ENCODE measurements at regions not wholly inside any gene's neighbourhood (a gene's known extent, or its start where the extent isn't known, plus 50 kb on each side); places are given as distances from the start of the nearest gene placed in this dataset.
A peak's percentile ranks its signal among the peaks of the same experiment; 100 is the strongest.
"Not testable (repeated sequence)": the region's sequence is repeated elsewhere in the genome, so short reads cannot be mapped to it uniquely, and the experiment has no call there.

DNA sequence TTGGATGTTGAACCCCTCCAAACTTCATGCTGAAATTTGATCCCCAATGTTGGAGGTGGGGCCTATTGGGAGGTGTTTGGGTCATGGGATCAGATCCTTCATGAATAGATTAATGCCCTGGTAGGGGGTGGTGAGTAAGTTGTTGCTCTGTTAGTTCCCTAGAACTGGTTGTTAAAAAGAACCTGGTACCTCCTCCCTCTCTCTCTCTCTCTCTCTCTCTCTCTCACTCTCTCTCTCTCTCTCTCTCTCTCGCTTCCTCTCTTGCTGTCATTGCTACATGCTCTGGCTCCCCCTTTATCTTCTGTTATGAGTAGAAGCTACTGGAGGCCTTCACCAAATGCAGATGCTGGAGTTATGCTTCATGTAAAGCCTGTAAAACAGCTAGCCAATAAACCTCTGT lies 498.2 kb upstream of the NR5A2 start (continued):
- TF ChIP-seq ZNF555 (tag by site-specific recombination; conservative IDR thresholded peaks at IDR 0.05) (0 out of 2 replicates have a peak, but pooled peaks have one; percentile 7), SETDB1 (IDR thresholded peaks at IDR 0.05; ENCODE audit: insufficient read length, low read length) (no peak), ZBTB48 (tag by site-specific recombination; IDR thresholded peaks at IDR 0.05) (0 out of 2 replicates have a peak, but pooled peaks have one; percentile 19), ZNF670 (tag by site-specific recombination; IDR thresholded peaks at IDR 0.05; ENCODE audit: low read depth) (no peak)

DNA sequence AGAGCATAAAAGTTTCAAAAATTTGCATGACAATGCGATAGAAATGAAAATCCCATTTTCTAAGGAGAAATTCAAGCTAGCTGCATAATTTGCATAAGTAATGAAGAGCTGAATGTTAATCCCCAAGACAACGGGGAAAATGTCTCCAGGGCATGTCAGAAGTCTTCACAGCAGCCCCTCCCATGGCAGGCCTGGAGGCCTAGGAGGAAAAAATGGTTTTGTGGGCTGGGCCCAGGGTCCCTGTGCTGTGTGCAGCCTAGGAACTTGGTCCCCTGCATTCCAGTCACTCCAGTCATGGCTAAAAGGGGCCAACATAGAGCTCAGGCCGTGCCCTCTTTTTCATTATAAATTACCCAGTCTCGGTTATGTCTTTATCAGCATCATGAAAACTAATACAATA lies 494.1 kb upstream of the NR5A2 start:
- H3K36me3 ChIP-seq (ENCODE audit: control insufficient read depth in 2 of 2, insufficient read depth in 1 of 2, low read length in 2 of 2); POLR2A ChIA-PET; H3K27ac ChIP-seq (ENCODE audit: extremely low read depth, low read depth, low read length); H3K4me3 ChIP-seq (ENCODE audit: low read depth, low read length); H3K4me1 ChIP-seq (ENCODE audit: control insufficient read depth, insufficient read depth, low read length); H3K9me3 ChIP-seq (ENCODE audit: control insufficient read depth, insufficient read depth, low read depth, low read length): not testable (repeated sequence)
- TF ChIP-seq TRIM28 (IDR thresholded peaks at IDR 0.05; ENCODE audit: borderline replicate concordance, low read length) (peak; percentile 75; the same call in 1 of the 2 replicates), ZNF585B (tag by site-specific recombination; IDR thresholded peaks at IDR 0.05) (peak; percentile 96), SETDB1 (IDR thresholded peaks at IDR 0.05; ENCODE audit: insufficient read length, low read length) (peak; percentile 81)
- CTCF ChIA-PET = interaction anchor here (0.6 kb wide), 2 partner anchors 112 to 636 kb away, joined by 3 to 4 read pairs; no protein-coding TSS in a partner anchor

DNA sequence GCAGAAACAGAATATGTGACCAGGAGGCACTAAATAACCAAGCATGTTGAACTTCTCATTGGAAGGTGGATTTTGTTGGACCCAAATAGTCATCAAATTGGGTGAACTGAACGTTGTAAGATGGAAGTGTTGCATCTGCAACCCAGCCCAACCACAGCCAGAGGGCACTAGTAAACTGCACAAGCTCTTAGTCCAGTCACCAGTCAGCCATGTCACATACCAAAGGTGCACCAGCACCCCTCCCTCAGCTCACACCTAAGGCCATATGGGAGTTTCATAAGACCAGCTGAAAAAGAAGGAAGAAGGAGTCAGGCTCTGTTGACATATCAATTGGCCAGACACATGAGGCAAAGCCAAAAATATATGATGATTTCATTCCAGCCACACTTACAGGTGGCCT lies 481.7 kb upstream of the NR5A2 start:
- Histone ChIP-seq H3K36me3 (ENCODE audit: control insufficient read depth in 2 of 2, insufficient read depth in 1 of 2, low read length in 2 of 2) (no peaks in the 10 kb centered on the region), H3K27ac (ENCODE audit: extremely low read depth, low read depth, low read length) (no peak overlapping the region), H3K9me3 (ENCODE audit: control insufficient read depth, insufficient read depth, low read depth, low read length) (no peaks in the 10 kb centered on the region), H3K4me1 (ENCODE audit: control insufficient read depth, insufficient read depth, low read length) (peaks cover 2% of the 10 kb centered on the region; the same call in 1 of the 2 replicates), H3K4me3 (ENCODE audit: low read depth, low read length) (no peak overlapping the region)
- CTCF ChIA-PET = interaction anchor here (0.6 to 1.1 kb wide), 7 partner anchors 16 to 963 kb away, joined by 3 to 4 read pairs (median 3); no protein-coding TSS in a partner anchor
- POLR2A ChIA-PET = no interaction called here
- TF ChIP-seq ZNF394 (tag by site-specific recombination; IDR thresholded peaks at IDR 0.05; ENCODE audit: borderline replicate concordance) (no peak), ZNF202 (tag by site-specific recombination; IDR thresholded peaks at IDR 0.05; ENCODE audit: borderline replicate concordance) (no peak), ZNF768 (tag by site-specific recombination; IDR thresholded peaks at IDR 0.05) (no peak), RBAK (tag by site-specific recombination; IDR thresholded peaks at IDR 0.05) (no peak), ZNF654 (tag by site-specific recombination; IDR thresholded peaks at IDR 0.05; ENCODE audit: low read depth) (peak; percentile 40), SP7 (tag by site-specific recombination; IDR thresholded peaks at IDR 0.05) (no peak), ZNF785 (tag by site-specific recombination; IDR thresholded peaks at IDR 0.05) (no peak), WT1 (tag by site-specific recombination; IDR thresholded peaks at IDR 0.05) (no peak)
- TF ChIP-seq, protein P1, sequence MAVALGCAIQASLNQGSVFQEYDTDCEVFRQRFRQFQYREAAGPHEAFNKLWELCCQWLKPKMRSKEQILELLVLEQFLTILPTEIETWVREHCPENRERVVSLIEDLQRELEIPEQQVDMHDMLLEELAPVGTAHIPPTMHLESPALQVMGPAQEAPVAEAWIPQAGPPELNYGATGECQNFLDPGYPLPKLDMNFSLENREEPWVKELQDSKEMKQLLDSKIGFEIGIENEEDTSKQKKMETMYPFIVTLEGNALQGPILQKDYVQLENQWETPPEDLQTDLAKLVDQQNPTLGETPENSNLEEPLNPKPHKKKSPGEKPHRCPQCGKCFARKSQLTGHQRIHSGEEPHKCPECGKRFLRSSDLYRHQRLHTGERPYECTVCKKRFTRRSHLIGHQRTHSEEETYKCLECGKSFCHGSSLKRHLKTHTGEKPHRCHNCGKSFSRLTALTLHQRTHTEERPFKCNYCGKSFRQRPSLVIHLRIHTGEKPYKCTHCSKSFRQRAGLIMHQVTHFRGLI (tag by site-specific recombination; IDR thresholded peaks at IDR 0.05) = 0 out of 2 replicates have a peak, but pooled peaks have one; percentile 15

DNA sequence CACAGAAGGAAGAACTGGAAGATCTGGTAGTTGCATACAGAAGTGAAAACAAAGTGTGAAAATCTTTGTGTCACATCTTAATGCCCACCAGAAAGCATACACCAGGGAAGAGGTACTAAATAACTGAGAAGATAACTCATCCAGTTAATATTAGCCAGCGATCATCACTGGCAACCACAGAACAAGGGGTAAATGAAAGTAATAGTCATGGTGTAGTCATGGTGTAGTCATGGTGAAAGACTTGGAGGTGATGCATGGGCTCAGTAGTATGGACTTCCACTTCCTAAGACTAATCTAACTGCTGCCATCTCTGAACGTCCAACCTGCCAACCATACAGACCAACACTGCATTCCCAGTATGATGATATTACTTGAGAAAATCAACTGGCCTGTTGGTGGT lies 481.2 kb upstream of the NR5A2 start:
- Histone ChIP-seq H3K27ac (ENCODE audit: extremely low read depth, low read depth, low read length) (no peak overlapping the region), H3K36me3 (ENCODE audit: control insufficient read depth in 2 of 2, insufficient read depth in 1 of 2, low read length in 2 of 2) (no peaks in the 10 kb centered on the region), H3K4me1 (ENCODE audit: control insufficient read depth, insufficient read depth, low read length) (peaks cover 4% of the 10 kb centered on the region; the same call in 1 of the 2 replicates), H3K9me3 (ENCODE audit: control insufficient read depth, insufficient read depth, low read depth, low read length) (no peaks in the 10 kb centered on the region), H3K4me3 (ENCODE audit: low read depth, low read length) (no peak overlapping the region)
- ChIA-PET POLR2A (no interaction called here), CTCF (interaction anchor here (0.6 to 1.1 kb wide), 4 partner anchors 16 to 962 kb away, joined by 3 to 4 read pairs (median 3); no protein-coding TSS in a partner anchor)
- TF ChIP-seq ZNF660 (tag by site-specific recombination; IDR thresholded peaks at IDR 0.05) (no peak), ZNF791 (tag by site-specific recombination; IDR thresholded peaks at IDR 0.05) (no peak), ZNF776 (tag by site-specific recombination; IDR thresholded peaks at IDR 0.05; ENCODE audit: borderline replicate concordance) (no peak), ZNF132 (tag by site-specific recombination; IDR thresholded peaks at IDR 0.05; ENCODE audit: borderline replicate concordance) (no peak), ZNF433 (tag by site-specific recombination; IDR thresholded peaks at IDR 0.05; ENCODE audit: low read depth) (no peak), KLF10 (tag by site-specific recombination; IDR thresholded peaks at IDR 0.05) (no peak)
- TF ChIP-seq, protein P2, sequence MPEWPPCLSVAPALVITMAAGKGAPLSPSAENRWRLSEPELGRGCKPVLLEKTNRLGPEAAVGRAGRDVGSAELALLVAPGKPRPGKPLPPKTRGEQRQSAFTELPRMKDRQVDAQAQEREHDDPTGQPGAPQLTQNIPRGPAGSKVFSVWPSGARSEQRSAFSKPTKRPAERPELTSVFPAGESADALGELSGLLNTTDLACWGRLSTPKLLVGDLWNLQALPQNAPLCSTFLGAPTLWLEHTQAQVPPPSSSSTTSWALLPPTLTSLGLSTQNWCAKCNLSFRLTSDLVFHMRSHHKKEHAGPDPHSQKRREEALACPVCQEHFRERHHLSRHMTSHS (tag by site-specific recombination; IDR thresholded peaks at IDR 0.05) = no peak
- TF ChIP-seq, protein P3, sequence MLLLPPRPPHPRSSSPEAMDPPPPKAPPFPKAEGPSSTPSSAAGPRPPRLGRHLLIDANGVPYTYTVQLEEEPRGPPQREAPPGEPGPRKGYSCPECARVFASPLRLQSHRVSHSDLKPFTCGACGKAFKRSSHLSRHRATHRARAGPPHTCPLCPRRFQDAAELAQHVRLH (tag by site-specific recombination; IDR thresholded peaks at IDR 0.05) = no peak
- TF ChIP-seq, protein P4, sequence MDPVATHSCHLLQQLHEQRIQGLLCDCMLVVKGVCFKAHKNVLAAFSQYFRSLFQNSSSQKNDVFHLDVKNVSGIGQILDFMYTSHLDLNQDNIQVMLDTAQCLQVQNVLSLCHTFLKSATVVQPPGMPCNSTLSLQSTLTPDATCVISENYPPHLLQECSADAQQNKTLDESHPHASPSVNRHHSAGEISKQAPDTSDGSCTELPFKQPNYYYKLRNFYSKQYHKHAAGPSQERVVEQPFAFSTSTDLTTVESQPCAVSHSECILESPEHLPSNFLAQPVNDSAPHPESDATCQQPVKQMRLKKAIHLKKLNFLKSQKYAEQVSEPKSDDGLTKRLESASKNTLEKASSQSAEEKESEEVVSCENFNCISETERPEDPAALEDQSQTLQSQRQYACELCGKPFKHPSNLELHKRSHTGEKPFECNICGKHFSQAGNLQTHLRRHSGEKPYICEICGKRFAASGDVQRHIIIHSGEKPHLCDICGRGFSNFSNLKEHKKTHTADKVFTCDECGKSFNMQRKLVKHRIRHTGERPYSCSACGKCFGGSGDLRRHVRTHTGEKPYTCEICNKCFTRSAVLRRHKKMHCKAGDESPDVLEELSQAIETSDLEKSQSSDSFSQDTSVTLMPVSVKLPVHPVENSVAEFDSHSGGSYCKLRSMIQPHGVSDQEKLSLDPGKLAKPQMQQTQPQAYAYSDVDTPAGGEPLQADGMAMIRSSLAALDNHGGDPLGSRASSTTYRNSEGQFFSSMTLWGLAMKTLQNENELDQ (tag by site-specific recombination; IDR thresholded peaks at IDR 0.05; ENCODE audit: low read depth) = no peak

Measured in HEK293 (cell line).